Endodermal cell (in vitro differentiated cells): ENCODE measurements at regions not wholly inside any gene's neighbourhood (a gene's known extent, or its start where the extent isn't known, plus 50 kb on each side); places are given as distances from the start of the nearest gene placed in this dataset.

Experiments used
- DNase-seq: peaks from one replicate; pipeline ENCODE4 v3.0.0-alpha.2; 2017
- H3K27ac ChIP-seq: 2 replicates; pipeline ENCODE4 v1.5.1; 2013; ENCODE audit warnings: mild to moderate bottlenecking, low read depth, low read length, moderate library complexity
- H3K27me3 ChIP-seq: 2 replicates; pipeline ENCODE4 v1.6.1; 2013; ENCODE audit warnings: mild to moderate bottlenecking, low read length, moderate library complexity; ENCODE audit not compliant: insufficient read depth, control insufficient read depth, poor library complexity, severe bottlenecking
- H3K36me3 ChIP-seq: 2 replicates; pipeline ENCODE4 v1.7.0; 2013; ENCODE audit warnings: mild to moderate bottlenecking, low read length, moderate library complexity; ENCODE audit not compliant: control insufficient read depth, insufficient read depth
- H3K4me1 ChIP-seq: one replicate; pipeline ENCODE4 v1.7.0; 2013; ENCODE audit warnings: low read length; ENCODE audit not compliant: control insufficient read depth, insufficient read depth
- H3K4me3 ChIP-seq: 2 replicates; pipeline ENCODE4 v1.5.1; 2013; ENCODE audit warnings: mild to moderate bottlenecking, low read length, moderate library complexity
- H3K9ac ChIP-seq: 2 replicates; pipeline ENCODE4 v1.6.1; 2013; ENCODE audit warnings: mild to moderate bottlenecking, low read length, moderate library complexity; ENCODE audit not compliant: poor library complexity, severe bottlenecking; ENCODE audit errors: extremely low read depth
- H3K9me3 ChIP-seq: 2 replicates; pipeline ENCODE4 v1.6.1; 2013; ENCODE audit warnings: mild to moderate bottlenecking, low read length, moderate library complexity; ENCODE audit not compliant: control insufficient read depth
- H3K27ac Mint-ChIP-seq: 2 replicates; pipeline ENCODE4 v1.8.0; 2020; ENCODE audit warnings: mixed read lengths
- H3K27me3 Mint-ChIP-seq: 2 replicates; pipeline ENCODE4 v1.8.0; 2021; ENCODE audit warnings: mild to moderate bottlenecking, mixed read lengths; ENCODE audit not compliant: insufficient read depth
- H3K36me3 Mint-ChIP-seq: 2 replicates; pipeline ENCODE4 v1.8.0; 2020; ENCODE audit warnings: low read depth, mixed read lengths
- H3K4me1 Mint-ChIP-seq: 2 replicates; pipeline ENCODE4 v1.8.0; 2020; ENCODE audit warnings: mixed read lengths
- H3K4me3 Mint-ChIP-seq: 2 replicates; pipeline ENCODE4 v1.8.0; 2020; ENCODE audit warnings: mild to moderate bottlenecking, moderate library complexity, mixed read lengths
- H3K9me3 Mint-ChIP-seq: 2 replicates; pipeline ENCODE4 v1.8.0; 2020; ENCODE audit warnings: mild to moderate bottlenecking, mixed read lengths
- WGBS, 2 experiments: methylation state at CpG; one replicate each; pipeline versions ENCODE4 v1.1.5 to v1.1.7; 2013; ENCODE audit warnings: missing lambda C conversion rate in 2 of 2, mixed read lengths in 1 of 2; ENCODE audit not compliant: insufficient coverage in 1 of 2, insufficient read length in 1 of 2; 5-methylcytosine and 5-hydroxymethylcytosine counted together
- TF ChIP-seq, protein P1 (sequence below): fragments of 200-600 bp; sonication (generic); conservative IDR thresholded peaks from 2 replicates; pipeline ENCODE4 v1.5.0; 2021; ENCODE audit warnings: antibody characterized with exemption, mild to moderate bottlenecking

DNA sequence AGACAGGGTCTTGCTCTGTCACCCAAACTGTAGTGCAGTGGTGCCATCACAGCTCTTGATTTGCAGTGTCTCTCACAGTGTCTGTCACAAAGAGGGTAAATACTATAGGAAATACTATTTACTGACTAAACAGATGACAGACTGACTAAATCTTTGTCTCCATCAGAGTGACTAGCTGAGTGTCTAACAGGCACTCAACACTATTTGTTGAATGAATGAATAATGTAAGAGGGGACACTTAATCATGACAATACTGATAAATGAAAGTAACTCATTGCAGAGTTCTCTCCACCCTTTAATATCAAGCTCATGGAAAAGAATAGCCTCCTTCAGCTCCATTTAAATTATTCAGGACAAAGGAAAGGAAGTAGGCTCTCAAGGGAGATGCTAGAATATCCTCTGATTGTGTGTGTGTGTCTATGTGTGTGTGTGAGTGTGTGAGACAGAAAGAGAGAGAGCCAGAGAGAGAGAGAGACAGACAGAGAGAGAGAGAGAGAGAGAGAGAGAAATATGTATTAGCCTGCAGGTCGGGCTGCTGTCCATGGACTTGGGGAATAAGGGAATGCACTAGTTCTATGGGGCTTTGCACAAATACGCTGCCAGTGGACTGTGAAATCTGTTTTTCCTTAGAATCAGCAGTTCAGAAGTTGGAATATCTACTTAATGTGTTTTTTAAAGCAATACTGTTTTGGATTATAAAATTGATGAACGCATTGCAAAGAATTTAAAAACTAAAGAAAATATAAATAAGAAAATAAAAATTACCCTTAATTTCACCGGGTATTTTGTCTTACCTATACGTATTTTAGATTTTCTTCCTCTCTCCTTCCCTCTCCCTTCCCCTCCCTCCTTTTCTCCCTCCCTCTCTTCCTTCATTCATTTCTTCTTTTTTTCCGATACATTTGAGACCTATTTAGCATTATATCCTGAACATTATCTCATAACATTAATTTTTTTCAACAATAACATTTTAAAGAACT is 132.9 kb upstream of the LRIG1 start:
- no peak overlapping the region for H3K4me3 ChIP-seq
- H3K27ac Mint-ChIP-seq, result no peak overlapping the region
- H3K27ac ChIP-seq, result no peak overlapping the region
- no peaks in the 10 kb centered on the region for H3K9me3 Mint-ChIP-seq
- no peaks in the 10 kb centered on the region for H3K4me1 ChIP-seq
- H3K27me3 Mint-ChIP-seq, result no peaks in the 10 kb centered on the region
- WGBS, 2 experiments, result 93 to 94% methylated on average over 5 of the region's 6 CpGs
- H3K9me3 ChIP-seq, result no peaks in the 10 kb centered on the region
- H3K4me1 Mint-ChIP-seq, result peaks cover 11% of the 10 kb centered on the region
- no peaks in the 10 kb centered on the region for H3K36me3 ChIP-seq
- no peak overlapping the region for H3K4me3 Mint-ChIP-seq
- no peak overlapping the region for H3K9ac ChIP-seq
- TF ChIP-seq, protein P1, sequence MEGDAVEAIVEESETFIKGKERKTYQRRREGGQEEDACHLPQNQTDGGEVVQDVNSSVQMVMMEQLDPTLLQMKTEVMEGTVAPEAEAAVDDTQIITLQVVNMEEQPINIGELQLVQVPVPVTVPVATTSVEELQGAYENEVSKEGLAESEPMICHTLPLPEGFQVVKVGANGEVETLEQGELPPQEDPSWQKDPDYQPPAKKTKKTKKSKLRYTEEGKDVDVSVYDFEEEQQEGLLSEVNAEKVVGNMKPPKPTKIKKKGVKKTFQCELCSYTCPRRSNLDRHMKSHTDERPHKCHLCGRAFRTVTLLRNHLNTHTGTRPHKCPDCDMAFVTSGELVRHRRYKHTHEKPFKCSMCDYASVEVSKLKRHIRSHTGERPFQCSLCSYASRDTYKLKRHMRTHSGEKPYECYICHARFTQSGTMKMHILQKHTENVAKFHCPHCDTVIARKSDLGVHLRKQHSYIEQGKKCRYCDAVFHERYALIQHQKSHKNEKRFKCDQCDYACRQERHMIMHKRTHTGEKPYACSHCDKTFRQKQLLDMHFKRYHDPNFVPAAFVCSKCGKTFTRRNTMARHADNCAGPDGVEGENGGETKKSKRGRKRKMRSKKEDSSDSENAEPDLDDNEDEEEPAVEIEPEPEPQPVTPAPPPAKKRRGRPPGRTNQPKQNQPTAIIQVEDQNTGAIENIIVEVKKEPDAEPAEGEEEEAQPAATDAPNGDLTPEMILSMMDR, result no peak
- DNase-seq, result no peak
- no peaks in the 10 kb centered on the region for H3K36me3 Mint-ChIP-seq
- H3K27me3 ChIP-seq, result no peaks in the 10 kb centered on the region

DNA sequence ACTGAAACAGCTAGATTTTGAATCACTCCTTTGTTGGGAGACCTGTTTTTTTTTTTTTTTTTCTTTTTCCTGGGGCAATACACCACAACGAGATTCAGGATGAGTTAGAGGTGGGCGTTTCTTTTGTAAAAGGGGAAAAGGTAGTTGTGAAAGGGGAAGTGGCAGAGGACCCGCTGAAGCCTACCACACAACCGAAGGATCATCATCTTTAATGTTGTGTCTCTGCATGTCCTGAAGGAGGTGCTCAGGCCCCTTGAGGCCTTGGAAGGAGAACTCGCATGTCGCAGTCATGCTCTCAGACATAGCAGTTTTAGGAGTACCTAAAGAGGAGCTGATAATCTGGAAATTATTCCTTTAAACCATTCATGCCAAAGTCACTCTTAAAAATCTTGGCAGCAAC is 137.9 kb upstream of the LRIG1 start:
- Histone ChIP-seq H3K4me1 (no peaks in the 10 kb centered on the region), H3K27ac (no peak overlapping the region), H3K4me3 (no peak overlapping the region), H3K36me3 (no peaks in the 10 kb centered on the region), H3K9me3 (no peaks in the 10 kb centered on the region), H3K9ac (no peak overlapping the region), H3K27me3 (no peaks in the 10 kb centered on the region)
- whole genome bisulfite sequencing, 2 experiments, result 30 to 50% methylated on average over 1 to 6 of the region's 6 CpGs
- H3K9me3 Mint-ChIP-seq, result no peaks in the 10 kb centered on the region
- peaks cover 2% of the 10 kb centered on the region for H3K4me1 Mint-ChIP-seq
- no peaks in the 10 kb centered on the region for H3K36me3 Mint-ChIP-seq
- no peak overlapping the region for H3K27ac Mint-ChIP-seq
- H3K27me3 Mint-ChIP-seq, result no peaks in the 10 kb centered on the region
- DNase-seq, result no peak
- no peak overlapping the region for H3K4me3 Mint-ChIP-seq
- TF ChIP-seq, protein P1, result peak; percentile 75

DNA sequence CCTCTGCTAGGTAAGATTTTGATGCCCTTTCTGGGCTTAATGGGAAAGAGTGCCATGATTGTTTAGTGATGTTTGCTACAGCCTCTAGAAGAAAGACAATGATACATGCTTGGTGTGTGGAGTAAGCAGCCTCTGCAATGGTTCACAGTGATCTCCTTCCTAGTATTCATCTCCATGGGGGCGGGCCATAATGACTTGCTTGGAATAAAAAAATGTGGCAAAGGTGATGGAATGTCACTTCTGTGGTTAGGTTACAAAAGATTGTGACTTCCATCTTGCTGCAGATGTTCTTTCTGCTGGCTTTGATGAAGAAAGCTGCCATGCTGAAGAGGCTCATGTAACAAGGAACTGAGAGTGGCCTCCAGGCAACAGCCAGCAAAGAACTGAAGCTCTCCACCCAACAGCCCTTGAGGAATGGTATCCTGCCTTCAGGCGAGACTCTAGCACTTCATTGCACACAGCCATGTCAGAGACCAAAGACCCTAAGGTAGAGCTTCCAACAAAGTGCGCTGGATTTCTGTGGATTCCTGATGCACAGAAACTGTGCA is 139.1 kb upstream of the LRIG1 start:
- no peaks in the 10 kb centered on the region for H3K9me3 Mint-ChIP-seq
- Histone ChIP-seq H3K27ac (no peak overlapping the region), H3K36me3 (no peaks in the 10 kb centered on the region), H3K27me3 (no peaks in the 10 kb centered on the region), H3K9ac (no peak overlapping the region), H3K4me3 (no peak overlapping the region), H3K9me3 (no peaks in the 10 kb centered on the region), H3K4me1 (no peaks in the 10 kb centered on the region)
- no peak overlapping the region for H3K4me3 Mint-ChIP-seq
- no peaks in the 10 kb centered on the region for H3K36me3 Mint-ChIP-seq
- no peak overlapping the region for H3K27ac Mint-ChIP-seq
- peaks cover 2% of the 10 kb centered on the region for H3K4me1 Mint-ChIP-seq
- H3K27me3 Mint-ChIP-seq, result no peaks in the 10 kb centered on the region
- DNase-seq, result no peak
- WGBS, 2 experiments, result 86 to 97% methylated on average over 1 to 3 of the region's 3 CpGs
- TF ChIP-seq, protein P1, result no peak
